WERI-Rb-1 (cell line): ENCODE measurements at regions not wholly inside any gene's neighbourhood (a gene's known extent, or its start where the extent isn't known, plus 50 kb on each side); places are given as distances from the start of the nearest gene placed in this dataset.
"Not testable (repeated sequence)": the region's sequence is repeated elsewhere in the genome, so short reads cannot be mapped to it uniquely, and the experiment has no call there.

ENCODE experiments used
- DNase-seq: peaks from one replicate; pipeline ENCODE4 v3.0.0-alpha.2; 2020
- H3K27ac ChIP-seq: fragments of 250-450 bp; sonication (Bioruptor Pico); 2 replicates; pipeline ENCODE4 v1.5.1; 2020; ENCODE audit warnings: mild to moderate bottlenecking, moderate library complexity
- H3K27me3 ChIP-seq: fragments of 250-450 bp; sonication (Bioruptor Pico); 2 replicates; pipeline ENCODE4 v1.5.1; 2021; ENCODE audit warnings: mild to moderate bottlenecking, low read depth, moderate library complexity; ENCODE audit not compliant: insufficient read depth, severe bottlenecking
- H3K36me3 ChIP-seq: fragments of 250-450 bp; sonication (Bioruptor Pico); 2 replicates; pipeline ENCODE4 v1.5.1; 2020; ENCODE audit warnings: mild to moderate bottlenecking, moderate library complexity
- H3K4me3 ChIP-seq: 2 replicates; pipeline ENCODE4 v1.5.1; 2011; ENCODE audit warnings: low read depth, mild to moderate bottlenecking, control low read depth, low read length
- H3K9me3 ChIP-seq: fragments of 250-450 bp; sonication (Bioruptor Pico); 2 replicates; pipeline ENCODE4 v1.5.1; 2021; ENCODE audit warnings: mild to moderate bottlenecking, moderate library complexity; ENCODE audit not compliant: severe bottlenecking
- TF ChIP-seq, protein P1 (sequence below): IDR thresholded peaks from 2 replicates; pipeline ENCODE4 v1.5.1; 2011; ENCODE audit warnings: low read depth, mild to moderate bottlenecking, control low read depth, inconsistent platforms, low read length

DNA sequence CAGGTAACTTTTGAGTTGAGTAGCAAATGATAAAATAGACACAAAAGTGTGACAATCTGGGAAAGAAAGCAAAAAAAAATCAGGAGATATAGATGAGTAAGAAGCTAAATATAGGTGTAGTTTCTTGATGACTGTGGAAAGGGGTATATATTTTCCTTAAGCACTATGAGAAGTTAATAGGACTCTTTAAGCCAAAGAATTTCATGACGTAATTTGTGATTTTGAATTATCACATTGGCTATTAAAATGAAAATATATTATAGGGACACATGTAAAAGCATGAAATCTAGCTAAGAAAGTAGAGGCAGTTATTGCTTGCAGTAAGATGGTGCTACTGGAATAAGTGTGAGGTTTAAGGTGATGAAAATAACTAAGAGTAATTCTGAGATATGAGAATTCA, 759.1 kb downstream of the KCNT2 start:
- no peak for DNase-seq
- Histone ChIP-seq H3K4me3 (no peak overlapping the region), H3K27ac (no peak overlapping the region), H3K36me3 (no peaks in the 10 kb centered on the region), H3K9me3 (no peaks in the 10 kb centered on the region), H3K27me3 (no peaks in the 10 kb centered on the region)
- TF ChIP-seq, protein P1, sequence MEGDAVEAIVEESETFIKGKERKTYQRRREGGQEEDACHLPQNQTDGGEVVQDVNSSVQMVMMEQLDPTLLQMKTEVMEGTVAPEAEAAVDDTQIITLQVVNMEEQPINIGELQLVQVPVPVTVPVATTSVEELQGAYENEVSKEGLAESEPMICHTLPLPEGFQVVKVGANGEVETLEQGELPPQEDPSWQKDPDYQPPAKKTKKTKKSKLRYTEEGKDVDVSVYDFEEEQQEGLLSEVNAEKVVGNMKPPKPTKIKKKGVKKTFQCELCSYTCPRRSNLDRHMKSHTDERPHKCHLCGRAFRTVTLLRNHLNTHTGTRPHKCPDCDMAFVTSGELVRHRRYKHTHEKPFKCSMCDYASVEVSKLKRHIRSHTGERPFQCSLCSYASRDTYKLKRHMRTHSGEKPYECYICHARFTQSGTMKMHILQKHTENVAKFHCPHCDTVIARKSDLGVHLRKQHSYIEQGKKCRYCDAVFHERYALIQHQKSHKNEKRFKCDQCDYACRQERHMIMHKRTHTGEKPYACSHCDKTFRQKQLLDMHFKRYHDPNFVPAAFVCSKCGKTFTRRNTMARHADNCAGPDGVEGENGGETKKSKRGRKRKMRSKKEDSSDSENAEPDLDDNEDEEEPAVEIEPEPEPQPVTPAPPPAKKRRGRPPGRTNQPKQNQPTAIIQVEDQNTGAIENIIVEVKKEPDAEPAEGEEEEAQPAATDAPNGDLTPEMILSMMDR, result no peak

DNA sequence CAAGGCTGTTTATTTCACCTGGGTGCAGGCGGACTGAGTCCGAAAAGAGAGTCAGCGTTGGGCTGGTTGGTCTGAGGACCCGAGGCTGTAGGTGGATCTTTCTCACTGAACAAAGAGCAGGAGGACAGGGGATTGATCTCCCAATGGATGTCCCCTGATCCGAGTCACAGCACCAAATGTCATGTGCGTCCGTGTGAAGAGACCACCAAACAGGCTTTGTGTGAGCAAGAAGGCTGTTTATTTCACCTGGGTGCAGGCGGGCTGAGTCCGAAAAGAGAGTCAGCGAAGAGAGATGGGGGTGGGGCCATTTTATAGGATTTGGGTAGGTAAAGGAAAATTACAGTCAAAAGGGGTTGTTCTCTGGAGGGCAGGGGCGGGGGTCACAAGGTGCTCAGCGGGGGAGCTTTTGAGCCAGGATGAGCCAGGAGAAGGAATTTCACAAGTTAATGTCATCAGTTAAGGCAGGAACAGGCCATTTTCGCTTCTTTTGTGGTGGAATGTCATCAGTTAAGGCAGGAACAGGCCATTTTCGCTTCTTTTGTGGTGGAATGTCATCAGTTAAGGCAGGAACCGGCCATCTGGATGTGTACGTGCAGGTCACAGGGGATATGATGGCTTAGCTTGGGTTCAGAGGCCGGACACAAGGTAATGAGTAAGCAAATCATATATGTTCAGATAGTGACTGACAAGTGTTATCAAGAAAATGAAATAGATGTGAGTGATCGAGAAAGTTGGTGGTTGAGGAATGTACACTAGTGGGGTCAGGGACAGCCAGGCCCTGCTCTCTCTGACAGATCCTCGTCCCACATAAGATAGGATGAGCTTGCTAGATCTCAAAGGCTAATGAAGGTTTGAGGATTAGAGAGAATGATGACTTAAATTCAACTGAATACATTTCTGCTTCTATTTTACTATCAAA, 760.0 kb downstream of the KCNT2 start:
- not testable (repeated sequence) for H3K36me3 ChIP-seq, H3K27me3 ChIP-seq, H3K9me3 ChIP-seq, H3K4me3 ChIP-seq, H3K27ac ChIP-seq, DNase-seq

DNA sequence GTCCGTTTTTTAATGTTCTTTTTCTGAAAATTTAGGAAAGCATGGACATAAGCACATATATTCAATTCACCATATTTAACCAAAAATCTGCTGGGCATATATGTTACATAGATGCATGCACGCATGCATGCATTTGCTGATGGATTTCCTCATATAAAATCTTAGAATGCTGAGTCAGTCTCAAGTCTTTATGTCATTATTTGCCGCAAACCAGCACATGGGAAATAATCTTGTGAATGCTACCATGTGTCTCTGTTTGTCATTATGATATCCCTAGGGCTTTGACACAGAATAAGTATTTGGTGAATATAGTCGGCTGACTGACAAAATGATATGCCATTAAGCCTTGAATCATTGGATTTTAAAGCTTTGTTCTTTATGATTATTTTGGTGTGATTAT, 776.5 kb downstream of the KCNT2 start:
- no peak overlapping the region for H3K4me3 ChIP-seq
- no peak overlapping the region for H3K27ac ChIP-seq
- DNase-seq, result no peak
- no peaks in the 10 kb centered on the region for H3K36me3 ChIP-seq
- H3K27me3 ChIP-seq, result no peaks in the 10 kb centered on the region
- no peaks in the 10 kb centered on the region for H3K9me3 ChIP-seq
- TF ChIP-seq, protein P1, result no peak

DNA sequence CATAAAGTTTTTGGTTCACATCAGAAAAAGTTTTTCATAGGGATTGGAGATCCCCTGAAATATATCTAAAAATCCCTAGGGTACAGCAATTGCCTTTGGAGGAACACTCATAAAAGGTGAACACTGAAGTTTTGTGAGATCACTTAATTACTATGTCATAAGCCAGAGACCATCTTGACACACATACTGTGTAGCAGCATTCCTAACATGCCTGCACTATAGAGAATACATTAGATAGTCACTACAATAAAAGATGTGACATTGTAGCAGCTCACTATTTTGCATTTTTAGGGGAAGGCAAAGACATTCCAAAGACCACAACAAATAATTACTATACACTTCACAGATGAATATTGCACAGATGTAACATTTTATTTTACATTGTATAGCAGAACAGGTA, 779.9 kb downstream of the KCNT2 start:
- H3K4me3 ChIP-seq, result no peak overlapping the region
- DNase-seq, result no peak
- H3K9me3 ChIP-seq, result no peaks in the 10 kb centered on the region
- H3K27me3 ChIP-seq, result no peaks in the 10 kb centered on the region
- no peaks in the 10 kb centered on the region for H3K36me3 ChIP-seq
- H3K27ac ChIP-seq, result no peak overlapping the region
- TF ChIP-seq, protein P1, result no peak

DNA sequence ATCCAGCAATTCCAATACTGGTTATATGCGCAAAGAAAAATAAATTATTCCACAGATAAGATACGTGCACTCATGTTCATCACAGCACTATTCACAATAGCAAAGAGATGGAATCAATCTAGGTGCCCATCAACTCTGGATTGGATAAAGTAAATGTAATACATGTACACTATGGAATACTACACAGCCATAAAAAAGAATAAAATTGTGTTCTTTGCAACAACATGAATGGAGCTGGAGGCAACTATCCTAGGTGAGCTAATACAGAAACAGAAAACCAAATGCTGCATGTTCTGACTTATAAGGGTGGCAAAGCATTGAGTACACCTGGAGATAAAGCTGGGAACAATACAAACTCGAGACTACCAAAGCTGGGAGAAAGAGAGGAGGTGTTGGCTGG, 787.3 kb downstream of the KCNT2 start:
- Histone ChIP-seq H3K4me3 (no peak overlapping the region), H3K36me3 (no peaks in the 10 kb centered on the region), H3K9me3 (peaks cover 6% of the 10 kb centered on the region), H3K27ac (no peak overlapping the region), H3K27me3 (no peaks in the 10 kb centered on the region)
- no peak for DNase-seq
- TF ChIP-seq, protein P1, result no peak

DNA sequence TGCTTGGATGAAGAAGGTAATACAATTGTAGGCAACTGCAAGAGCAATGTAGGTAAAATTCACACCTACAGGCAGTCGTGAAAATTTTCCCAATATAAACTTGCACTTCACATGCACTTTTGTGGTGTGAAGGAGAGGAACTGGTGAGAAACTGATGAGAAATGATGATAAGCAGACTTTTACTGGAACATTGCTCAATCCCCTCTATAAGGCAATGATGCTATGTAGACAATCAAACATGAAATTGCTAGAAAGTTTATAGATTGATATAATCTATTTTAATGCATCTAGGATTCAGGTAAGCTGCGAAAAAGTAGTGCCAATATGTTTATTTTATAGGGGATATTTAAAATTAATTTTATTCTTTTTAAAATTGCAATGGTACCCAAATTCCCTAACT, 802.2 kb downstream of the KCNT2 start:
- Histone ChIP-seq H3K36me3 (no peaks in the 10 kb centered on the region), H3K9me3 (no peaks in the 10 kb centered on the region), H3K27ac (no peak overlapping the region), H3K4me3 (no peak overlapping the region), H3K27me3 (no peaks in the 10 kb centered on the region)
- no peak for DNase-seq
- TF ChIP-seq, protein P1, result no peak
